ENCODE measurements at regions not wholly inside any gene's neighbourhood (a gene's known extent, or its start where the extent isn't known, plus 50 kb on each side); places are given as distances from the start of the nearest gene placed in this dataset.

GRCh38 chr6:74596588-74596987 is 609.3 kb downstream of the COL12A1 start:
- no peak for TF ChIP-seq GATA3 (IDR thresholded peaks at IDR 0.05; ENCODE audit: low read depth, low read length)
- TF ChIP-seq GATA2 (IDR thresholded peaks at IDR 0.05; ENCODE audit: low read depth, low read length): no peak

All from SH-SY5Y (cell line).